ENCODE measurements at regions not wholly inside any gene's neighbourhood (a gene's known extent, or its start where the extent isn't known, plus 50 kb on each side); places are given as distances from the start of the nearest gene placed in this dataset.
A peak's percentile ranks its signal among the peaks of the same experiment; 100 is the strongest.

- H4K20me1 ChIP-seq (ENCODE audit: low read length): no peaks in the 10 kb centered on the region
- CTCF ChIA-PET: no interaction called here
Observed at GRCh38 chr12:47311568-47311967, 231.8 kb upstream of the AMIGO2 start.

DNA sequence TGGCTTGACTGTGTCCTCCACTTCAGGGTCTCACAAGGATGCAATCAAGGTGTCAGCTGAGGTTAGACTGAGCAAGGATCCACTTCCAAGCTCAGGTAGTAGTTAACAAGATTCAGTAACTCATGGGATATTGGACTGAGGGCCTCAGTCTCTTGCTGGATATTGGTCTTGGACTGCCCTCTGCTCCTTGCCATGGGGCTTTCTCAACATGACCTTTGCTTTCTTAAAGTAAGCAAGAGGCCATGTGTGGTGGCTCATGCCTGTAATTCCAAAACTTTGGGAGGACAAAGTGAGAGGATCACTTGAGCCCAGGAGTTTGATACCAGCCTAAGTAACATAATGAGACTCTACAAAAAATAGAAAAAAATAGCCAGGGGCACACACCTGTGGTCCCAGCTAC, 231.3 kb upstream of the AMIGO2 start:
- TF ChIP-seq, protein P1, sequence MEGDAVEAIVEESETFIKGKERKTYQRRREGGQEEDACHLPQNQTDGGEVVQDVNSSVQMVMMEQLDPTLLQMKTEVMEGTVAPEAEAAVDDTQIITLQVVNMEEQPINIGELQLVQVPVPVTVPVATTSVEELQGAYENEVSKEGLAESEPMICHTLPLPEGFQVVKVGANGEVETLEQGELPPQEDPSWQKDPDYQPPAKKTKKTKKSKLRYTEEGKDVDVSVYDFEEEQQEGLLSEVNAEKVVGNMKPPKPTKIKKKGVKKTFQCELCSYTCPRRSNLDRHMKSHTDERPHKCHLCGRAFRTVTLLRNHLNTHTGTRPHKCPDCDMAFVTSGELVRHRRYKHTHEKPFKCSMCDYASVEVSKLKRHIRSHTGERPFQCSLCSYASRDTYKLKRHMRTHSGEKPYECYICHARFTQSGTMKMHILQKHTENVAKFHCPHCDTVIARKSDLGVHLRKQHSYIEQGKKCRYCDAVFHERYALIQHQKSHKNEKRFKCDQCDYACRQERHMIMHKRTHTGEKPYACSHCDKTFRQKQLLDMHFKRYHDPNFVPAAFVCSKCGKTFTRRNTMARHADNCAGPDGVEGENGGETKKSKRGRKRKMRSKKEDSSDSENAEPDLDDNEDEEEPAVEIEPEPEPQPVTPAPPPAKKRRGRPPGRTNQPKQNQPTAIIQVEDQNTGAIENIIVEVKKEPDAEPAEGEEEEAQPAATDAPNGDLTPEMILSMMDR (conservative IDR thresholded peaks at IDR 0.05; ENCODE audit: low read depth, low read length): no peak
- TF ChIP-seq EZH2 (IDR thresholded peaks at IDR 0.05; ENCODE audit: low read length, unreplicated experiment): no peak
- no peak for TF ChIP-seq EZH2phosphoT487 (IDR thresholded peaks at IDR 0.05; ENCODE audit: borderline replicate concordance, low read length)
- Histone ChIP-seq H3K4me1 (ENCODE audit: insufficient read depth, low read length) (peaks cover 8% of the 10 kb centered on the region; the same call in 1 of the 2 replicates), H3K4me3 (ENCODE audit: low read length) (no peak overlapping the region), H2AFZ (ENCODE audit: low read length) (no peak overlapping the region), H3F3A (ENCODE audit: low read length, unreplicated experiment) (no peaks in the 10 kb centered on the region), H3K4me2 (ENCODE audit: low read length) (no peak overlapping the region), H3K9me3 (ENCODE audit: low read length) (no peaks in the 10 kb centered on the region), H3K9ac (ENCODE audit: low read length) (no peak overlapping the region), H4K20me1 (ENCODE audit: low read length) (no peaks in the 10 kb centered on the region), H3K36me3 (ENCODE audit: low read depth, low read length) (no peaks in the 10 kb centered on the region), H3K79me2 (ENCODE audit: low read length) (no peaks in the 10 kb centered on the region), H3K27ac (ENCODE audit: low read length) (no peak overlapping the region), H3K9me2 (replicated peaks; ENCODE audit: low read length) (no peaks in the 10 kb centered on the region), H3K27me3 (ENCODE audit: low read length) (no peaks in the 10 kb centered on the region)
- CTCF ChIA-PET: no interaction called here
- intact Hi-C loops (cut with micrococcal nuclease): no loop called here
- BruUV-seq (replicated peaks): no TSS peak
- DNase-seq (no peak), ATAC-seq (no peak)
- POLR2A ChIA-PET (ENCODE audit: unreplicated experiment): no interaction called here

More at GRCh38 chr12:47311568-47311967, 231.8 kb upstream of the AMIGO2 start:
- Histone ChIP-seq H3K9me3 (ENCODE audit: low read length) (no peaks in the 10 kb centered on the region), H3F3A (ENCODE audit: low read length, unreplicated experiment) (no peaks in the 10 kb centered on the region), H3K27me3 (ENCODE audit: low read length) (no peaks in the 10 kb centered on the region), H3K9me2 (replicated peaks; ENCODE audit: low read length) (no peaks in the 10 kb centered on the region), H2AFZ (ENCODE audit: low read length) (no peak overlapping the region), H3K79me2 (ENCODE audit: low read length) (no peaks in the 10 kb centered on the region), H3K4me2 (ENCODE audit: low read length) (no peak overlapping the region), H3K4me1 (ENCODE audit: insufficient read depth, low read length) (peaks cover 8% of the 10 kb centered on the region; the same call in 1 of the 2 replicates), H3K36me3 (ENCODE audit: low read depth, low read length) (no peaks in the 10 kb centered on the region), H3K9ac (ENCODE audit: low read length) (no peak overlapping the region), H3K4me3 (ENCODE audit: low read length) (no peak overlapping the region), H3K27ac (ENCODE audit: low read length) (no peak overlapping the region)
- TF ChIP-seq EZH2phosphoT487 (IDR thresholded peaks at IDR 0.05; ENCODE audit: borderline replicate concordance, low read length) (no peak), EZH2 (IDR thresholded peaks at IDR 0.05; ENCODE audit: low read length, unreplicated experiment) (no peak)
- TF ChIP-seq, protein P1 (conservative IDR thresholded peaks at IDR 0.05; ENCODE audit: low read depth, low read length): no peak
- POLR2A ChIA-PET (ENCODE audit: unreplicated experiment): no interaction called here
- DNase-seq (no peak), ATAC-seq (no peak)
- BruUV-seq (replicated peaks): no TSS peak
- intact Hi-C loops (cut with micrococcal nuclease): no loop called here

DNA sequence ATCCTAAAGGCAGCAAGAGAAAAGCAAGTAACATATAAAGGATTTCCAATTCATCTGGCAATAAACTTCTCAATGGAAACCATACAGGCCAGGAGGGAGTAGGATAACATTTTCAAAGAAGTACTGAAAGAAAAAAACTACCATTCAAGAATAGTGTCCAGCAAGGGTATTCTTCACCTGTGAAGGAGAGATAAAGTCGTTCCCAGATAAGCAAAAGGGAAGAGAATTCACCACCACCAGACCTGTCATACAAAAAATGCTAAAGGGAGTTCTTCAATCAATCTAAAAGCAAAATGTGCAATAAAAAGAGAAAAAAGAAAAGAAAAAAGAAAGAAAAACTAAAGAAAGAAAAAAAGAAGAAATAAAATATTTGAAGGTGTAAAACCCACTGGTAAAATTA, 228.9 kb upstream of the AMIGO2 start:
- H3K9ac ChIP-seq (ENCODE audit: low read length): no peak overlapping the region
- no peak overlapping the region for H3K4me3 ChIP-seq (ENCODE audit: low read length)
- H3K36me3 ChIP-seq (ENCODE audit: low read depth, low read length): no peaks in the 10 kb centered on the region
- no peaks in the 10 kb centered on the region for H3K9me3 ChIP-seq (ENCODE audit: low read length)
- H3F3A ChIP-seq (ENCODE audit: low read length, unreplicated experiment): no peaks in the 10 kb centered on the region
- DNase-seq (no peak), ATAC-seq (no peak)
- intact Hi-C loops (cut with micrococcal nuclease): loop anchor here (1.0 to 5.0 kb wide), 6 partner anchors 38 to 276 kb away; no protein-coding TSS in a partner anchor
- POLR2A ChIA-PET (ENCODE audit: unreplicated experiment): no interaction called here
- no peaks in the 10 kb centered on the region for H4K20me1 ChIP-seq (ENCODE audit: low read length)
- H3K27me3 ChIP-seq (ENCODE audit: low read length): no peaks in the 10 kb centered on the region
- H3K4me1 ChIP-seq (ENCODE audit: insufficient read depth, low read length): peaks cover 8% of the 10 kb centered on the region; the same call in 1 of the 2 replicates
- 0 out of 2 replicates have a peak overlapping the region, but pooled peaks have one; percentile 12 for H2AFZ ChIP-seq (ENCODE audit: low read length)
- no peaks in the 10 kb centered on the region for H3K79me2 ChIP-seq (ENCODE audit: low read length)
- BruUV-seq (replicated peaks): no TSS peak
- TF ChIP-seq EZH2phosphoT487 (IDR thresholded peaks at IDR 0.05; ENCODE audit: borderline replicate concordance, low read length) (no peak), EZH2 (IDR thresholded peaks at IDR 0.05; ENCODE audit: low read length, unreplicated experiment) (no peak)
- TF ChIP-seq, protein P1 (conservative IDR thresholded peaks at IDR 0.05; ENCODE audit: low read depth, low read length): no peak
- no peaks in the 10 kb centered on the region for H3K9me2 ChIP-seq (replicated peaks; ENCODE audit: low read length)
- no peak overlapping the region for H3K4me2 ChIP-seq (ENCODE audit: low read length)
- CTCF ChIA-PET: no interaction called here
- no peak overlapping the region for H3K27ac ChIP-seq (ENCODE audit: low read length)

Data from PC-3 (cell line).